GM21825 (cell line): ENCODE measurements at regions not wholly inside any gene's neighbourhood (a gene's known extent, or its start where the extent isn't known, plus 50 kb on each side); places are given as distances from the start of the nearest gene placed in this dataset.
"Not testable (repeated sequence)": the region's sequence is repeated elsewhere in the genome, so short reads cannot be mapped to it uniquely, and the experiment has no call there.

Source experiments
- ATAC-seq: cut with Tn5 transposase; IDR thresholded peaks from one replicate; pipeline ENCODE4 v1.9.1; 2021; ENCODE audit warnings: mild to moderate bottlenecking, moderate library complexity; ENCODE audit not compliant: unreplicated experiment

GRCh38 chr6:56807326-56807988 is 147.4 kb upstream of the BEND6 start:
- ATAC-seq: no peak

- ATAC-seq: no peak
Observed at GRCh38 chr6:56806368-56806767, 148.5 kb upstream of the BEND6 start.

GRCh38 chr6:56804996-56805395 is 149.9 kb upstream of the BEND6 start:
- no peak for ATAC-seq

GRCh38 chr6:56803594-56803993 is 151.3 kb upstream of the BEND6 start:
- no peak for ATAC-seq

GRCh38 chr6:56802584-56802983 is 152.3 kb upstream of the BEND6 start:
- ATAC-seq: no peak

GRCh38 chr6:56799989-56800388 is 154.9 kb upstream of the BEND6 start:
- no peak for ATAC-seq

- ATAC-seq: no peak
Observed at GRCh38 chr6:56798163-56798562, 155.5 kb upstream of the DST start.

GRCh38 chr6:56796196-56796532 is 153.5 kb upstream of the DST start:
- no peak for ATAC-seq

GRCh38 chr6:56795466-56796195 is 152.9 kb upstream of the DST start:
- ATAC-seq: no peak

- ATAC-seq: peak; percentile 41
Observed at GRCh38 chr6:56794421-56794820, 151.7 kb upstream of the DST start.

GRCh38 chr6:56793938-56794337 is 151.2 kb upstream of the DST start:
- no peak for ATAC-seq

GRCh38 chr6:56790414-56790813 is 147.7 kb upstream of the DST start:
- ATAC-seq: no peak

- no peak for ATAC-seq
Observed at GRCh38 chr6:56789879-56790278, 147.2 kb upstream of the DST start.

- ATAC-seq: no peak
Observed at GRCh38 chr6:56789342-56789741, 146.7 kb upstream of the DST start.

- no peak for ATAC-seq
Observed at GRCh38 chr6:56787209-56787608, 144.5 kb upstream of the DST start.

GRCh38 chr6:56786256-56786655 is 143.6 kb upstream of the DST start:
- ATAC-seq: no peak

GRCh38 chr6:56785536-56785935 is 142.8 kb upstream of the DST start:
- ATAC-seq: not testable (repeated sequence)

- ATAC-seq: not testable (repeated sequence)
Observed at GRCh38 chr6:56780109-56780508, 137.4 kb upstream of the DST start.

- not testable (repeated sequence) for ATAC-seq
Observed at GRCh38 chr6:56778503-56778902, 135.8 kb upstream of the DST start.

GRCh38 chr6:56775498-56776166 is 132.9 kb upstream of the DST start:
- ATAC-seq: no peak

GRCh38 chr6:56772737-56773184 is 130.1 kb upstream of the DST start:
- ATAC-seq: no peak
